ENCODE measurements at regions not wholly inside any gene's neighbourhood (a gene's known extent, or its start where the extent isn't known, plus 50 kb on each side); places are given as distances from the start of the nearest gene placed in this dataset.
"Not testable (repeated sequence)": the region's sequence is repeated elsewhere in the genome, so short reads cannot be mapped to it uniquely, and the experiment has no call there.

DNA sequence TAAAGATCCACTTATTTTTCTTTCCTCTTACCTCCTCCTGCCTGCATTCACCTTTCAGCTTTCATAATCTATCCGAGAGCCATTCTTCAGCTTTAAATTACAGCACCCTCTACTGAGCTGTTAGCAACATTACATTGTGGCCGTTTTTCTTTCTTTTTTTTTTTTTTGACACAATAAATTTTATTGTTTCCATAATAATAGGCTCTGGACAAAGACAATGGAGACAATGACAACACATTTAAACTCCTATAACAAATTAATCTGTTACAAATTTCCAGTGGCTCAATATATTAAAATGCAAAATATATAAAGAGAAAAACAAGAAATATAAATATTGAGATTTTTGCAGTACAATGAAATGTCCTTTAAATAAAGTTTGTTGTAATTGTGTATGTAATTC, 312.7 kb upstream of the COX7C start:
- TF ChIP-seq POLR2AphosphoS5 (IDR thresholded peaks at IDR 0.05; ENCODE audit: borderline replicate concordance, low read depth, low read length); FOXP2 (optimal IDR thresholded peaks at IDR 0.05; ENCODE audit: control extremely low read depth, extremely low read length, insufficient read depth): not testable (repeated sequence)
